H9 (cell line): ENCODE measurements at regions not wholly inside any gene's neighbourhood (a gene's known extent, or its start where the extent isn't known, plus 50 kb on each side); places are given as distances from the start of the nearest gene placed in this dataset.

Experiments used
- DNase-seq: peaks from one replicate; pipeline ENCODE4 v3.0.0-alpha.2; 2017
- H2AFZ ChIP-seq: one replicate; pipeline ENCODE4 v1.6.1; 2013; ENCODE audit warnings: mild to moderate bottlenecking, low read length, control low read depth, moderate library complexity
- H2AK5ac ChIP-seq: 2 replicates; pipeline ENCODE4 v1.6.1; 2013; ENCODE audit warnings: low read length, control low read depth, mixed read lengths; ENCODE audit not compliant: insufficient read length
- H2BK120ac ChIP-seq: one replicate; pipeline ENCODE4 v1.6.1; 2013; ENCODE audit warnings: low read depth, mild to moderate bottlenecking, low read length, control low read depth, inconsistent platforms; ENCODE audit not compliant: poor library complexity, severe bottlenecking
- H2BK12ac ChIP-seq: 2 replicates; pipeline ENCODE4 v1.6.1; 2013; ENCODE audit warnings: low read length, control low read depth, mixed read lengths, low read depth; ENCODE audit not compliant: insufficient read length
- H2BK15ac ChIP-seq: 2 replicates; pipeline ENCODE4 v1.6.1; 2013; ENCODE audit warnings: low read depth, low read length, control low read depth
- H2BK20ac ChIP-seq: one replicate; pipeline ENCODE4 v1.6.1; 2013; ENCODE audit warnings: low read depth, mild to moderate bottlenecking, low read length, control low read depth, inconsistent platforms; ENCODE audit not compliant: poor library complexity, severe bottlenecking
- H2BK5ac ChIP-seq: 2 replicates; pipeline ENCODE4 v1.6.1; 2013; ENCODE audit warnings: low read length, control low read depth, mixed read lengths; ENCODE audit not compliant: insufficient read length
- H3K14ac ChIP-seq: 2 replicates; pipeline ENCODE4 v1.6.1; 2013; ENCODE audit warnings: low read length, control low read depth; ENCODE audit not compliant: insufficient read depth
- H3K18ac ChIP-seq: 2 replicates; pipeline ENCODE4 v1.6.1; 2013; ENCODE audit warnings: low read depth, mild to moderate bottlenecking, mixed read lengths, low read length, control low read depth; ENCODE audit not compliant: insufficient read length
- H3K23ac ChIP-seq: 2 replicates; pipeline ENCODE4 v1.6.1; 2013; ENCODE audit warnings: low read length, control low read depth, mixed read lengths, low read depth; ENCODE audit not compliant: insufficient read length
- H3K23me2 ChIP-seq: 2 replicates; pipeline ENCODE4 v1.6.1; 2013; ENCODE audit warnings: low read depth, mild to moderate bottlenecking, mixed read lengths, low read length, control low read depth; ENCODE audit not compliant: insufficient read length, poor library complexity, severe bottlenecking
- H3K27ac ChIP-seq: 2 replicates; pipeline ENCODE4 v1.5.1; 2013; ENCODE audit warnings: low read length, control low read depth, mixed read lengths, low read depth; ENCODE audit not compliant: insufficient read length
- H3K27me3 ChIP-seq: 2 replicates; pipeline ENCODE4 v1.6.1; 2013; ENCODE audit warnings: low read length, control low read depth, inconsistent platforms; ENCODE audit not compliant: insufficient read depth
- H3K4ac ChIP-seq: 2 replicates; pipeline ENCODE4 v1.6.1; 2013; ENCODE audit warnings: low read depth, mild to moderate bottlenecking, control low read depth, inconsistent platforms, low read length, moderate library complexity
- H3K4me1 ChIP-seq: 2 replicates; pipeline ENCODE4 v1.6.1; 2013; ENCODE audit warnings: low read length, control low read depth, inconsistent platforms; ENCODE audit not compliant: insufficient read depth
- H3K4me2 ChIP-seq: 2 replicates; pipeline ENCODE4 v1.6.1; 2013; ENCODE audit warnings: low read length, control low read depth, mixed read lengths; ENCODE audit not compliant: insufficient read length, insufficient read depth
- H3K56ac ChIP-seq: 2 replicates; pipeline ENCODE4 v1.6.1; 2013; ENCODE audit warnings: low read depth, mild to moderate bottlenecking, mixed read lengths, low read length, control low read depth; ENCODE audit not compliant: insufficient read length
- H3K79me1 ChIP-seq: 2 replicates; pipeline ENCODE4 v1.6.1; 2013; ENCODE audit warnings: low read depth, mild to moderate bottlenecking, moderate library complexity, low read length, control low read depth, inconsistent platforms; ENCODE audit not compliant: insufficient read depth, poor library complexity, severe bottlenecking
- H3K79me2 ChIP-seq: 2 replicates; pipeline ENCODE4 v1.6.1; 2013; ENCODE audit warnings: low read length, control low read depth, inconsistent platforms; ENCODE audit not compliant: insufficient read depth
- H3K9ac ChIP-seq: 2 replicates; pipeline ENCODE4 v1.6.1; 2013; ENCODE audit warnings: low read length, control low read depth, mixed read lengths; ENCODE audit not compliant: insufficient read length; ENCODE audit errors: extremely low read depth
- H3K9me3 ChIP-seq: one replicate; pipeline ENCODE4 v1.6.1; 2013; ENCODE audit warnings: low read depth, low read length, inconsistent platforms; ENCODE audit not compliant: control insufficient read depth
- H3T11ph ChIP-seq: one replicate; pipeline ENCODE4 v1.6.1; 2013; ENCODE audit warnings: mild to moderate bottlenecking, low read length, control low read depth, inconsistent platforms
- H4K20me1 ChIP-seq: one replicate; pipeline ENCODE4 v1.6.1; 2013; ENCODE audit not compliant: control insufficient read depth, insufficient read length, insufficient read depth
- H4K5ac ChIP-seq: 2 replicates; pipeline ENCODE4 v1.6.1; 2013; ENCODE audit warnings: low read depth, mild to moderate bottlenecking, mixed read lengths, low read length, control low read depth; ENCODE audit not compliant: insufficient read length
- H4K8ac ChIP-seq: replicated peaks from 2 replicates; pipeline ENCODE4 v1.6.1; 2013; ENCODE audit warnings: low read length, control low read depth, mixed read lengths, low read depth; ENCODE audit not compliant: insufficient read length
- H4K91ac ChIP-seq: 2 replicates; pipeline ENCODE4 v1.6.1; 2013; ENCODE audit warnings: low read depth, mild to moderate bottlenecking, moderate library complexity, mixed read lengths, low read length, control low read depth; ENCODE audit not compliant: insufficient read length
- H3K27ac Mint-ChIP-seq, 3 experiments: 2 replicates in 2 of 3; 3 replicates in 1 of 3; pipeline ENCODE4 v1.8.0; 2020 to 2021; ENCODE audit warnings: mixed read lengths in 3 of 3, mild to moderate bottlenecking in 1 of 3, moderate library complexity in 1 of 3
- H3K27me3 Mint-ChIP-seq: 2 replicates; pipeline ENCODE4 v1.8.0; 2021; ENCODE audit warnings: low read depth, mild to moderate bottlenecking, moderate library complexity, mixed read lengths
- H3K36me3 Mint-ChIP-seq, 3 experiments: 2 replicates in 2 of 3; 3 replicates in 1 of 3; pipeline ENCODE4 v1.8.0; 2020 to 2021; ENCODE audit warnings: low read depth in 3 of 3, mixed read lengths in 3 of 3; ENCODE audit not compliant: insufficient read depth in 1 of 3
- H3K4me1 Mint-ChIP-seq, 2 experiments: 2 replicates each; pipeline ENCODE4 v1.8.0; 2020; ENCODE audit warnings: mixed read lengths in 2 of 2
- H3K4me3 Mint-ChIP-seq, 2 experiments: 2 replicates in 1 of 2; 3 replicates in 1 of 2; pipeline ENCODE4 v1.8.0; 2020 to 2021; ENCODE audit warnings: mild to moderate bottlenecking in 2 of 2, mixed read lengths in 2 of 2, moderate library complexity in 1 of 2
- H3K9me3 Mint-ChIP-seq, 2 experiments: 2 replicates in 1 of 2; 3 replicates in 1 of 2; pipeline ENCODE4 v1.8.0; 2020; ENCODE audit warnings: mild to moderate bottlenecking in 2 of 2, mixed read lengths in 2 of 2, moderate library complexity in 1 of 2
- WGBS: extraction: QIAGEN DNeasy Blood & Tissue Kit; methylation state at CpG from one replicate; pipeline ENCODE4 v1.1.7; 2013; ENCODE audit warnings: missing lambda C conversion rate, low lambda C conversion rate, mixed read lengths; ENCODE audit not compliant: insufficient read length; ENCODE audit errors: extremely low coverage; 5-methylcytosine and 5-hydroxymethylcytosine counted together
- TF ChIP-seq, protein P1 (sequence below): fragments of 200-600 bp; sonication (generic); conservative IDR thresholded peaks from 3 replicates; pipeline ENCODE4 v1.8.0; 2021; ENCODE audit warnings: antibody characterized with exemption, mild to moderate bottlenecking

DNA sequence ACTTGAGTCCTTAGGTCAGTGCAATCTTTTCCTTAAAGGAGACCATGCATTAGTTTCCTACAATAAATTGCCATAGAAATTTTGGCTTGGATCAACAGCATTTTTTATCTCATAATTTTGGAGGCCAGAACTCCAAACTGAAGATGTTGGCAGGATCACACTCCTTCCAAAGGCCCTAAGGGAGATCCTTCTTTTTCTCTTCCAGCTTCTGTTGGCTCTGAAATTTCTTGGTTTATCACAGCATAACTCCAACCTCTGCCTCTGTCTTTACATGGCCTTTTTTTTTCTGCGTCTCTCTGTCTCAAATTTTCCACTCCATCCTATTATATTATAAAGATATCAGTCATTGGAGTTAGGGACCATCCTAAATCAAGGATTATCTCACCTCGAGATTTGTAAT, 282.2 kb downstream of the STIM2 start:
- Histone ChIP-seq H3K4me2 (no peak overlapping the region), H2BK5ac (no peak overlapping the region), H3K27me3 (no peaks in the 10 kb centered on the region), H3K14ac (no peak overlapping the region), H3K56ac (no peak overlapping the region), H2AFZ (no peak overlapping the region), H3K23me2 (no peaks in the 10 kb centered on the region), H2AK5ac (no peak overlapping the region), H4K5ac (no peak overlapping the region), H3K4me1 (peaks cover 6% of the 10 kb centered on the region), H3K9me3 (no peaks in the 10 kb centered on the region), H4K8ac (no peak overlapping the region), H2BK15ac (no peak overlapping the region), H3K79me1 (no peaks in the 10 kb centered on the region), H3K23ac (no peak overlapping the region), H3K9ac (no peak overlapping the region), H3K27ac (no peak overlapping the region), H2BK12ac (no peak overlapping the region), H3K79me2 (no peaks in the 10 kb centered on the region), H3K18ac (no peak overlapping the region), H2BK120ac (no peak overlapping the region), H4K91ac (no peak overlapping the region), H4K20me1 (no peaks in the 10 kb centered on the region), H3T11ph (no peak overlapping the region), H3K4ac (no peak overlapping the region), H2BK20ac (no peak overlapping the region)
- Mint-ChIP-seq H3K9me3 (peaks cover 25 to 27% of the 10 kb centered on the region in 2 experiments), H3K27me3 (no peaks in the 10 kb centered on the region; the same call in 1 of the 2 replicates), H3K4me3 (no peak overlapping the region), H3K4me1 (peaks cover 11 to 24% of the 10 kb centered on the region in 2 experiments), H3K36me3 (peaks cover 7 to 30% (median 26%) of the 10 kb centered on the region in 3 experiments), H3K27ac (peak overlapping the region in 1 of 3 experiments; percentile 53; a peak in 1 of 7 replicates)
- no CpG with 5 or more reads among the region's 2 CpGs for WGBS
- DNase-seq = no peak
- TF ChIP-seq, protein P1, sequence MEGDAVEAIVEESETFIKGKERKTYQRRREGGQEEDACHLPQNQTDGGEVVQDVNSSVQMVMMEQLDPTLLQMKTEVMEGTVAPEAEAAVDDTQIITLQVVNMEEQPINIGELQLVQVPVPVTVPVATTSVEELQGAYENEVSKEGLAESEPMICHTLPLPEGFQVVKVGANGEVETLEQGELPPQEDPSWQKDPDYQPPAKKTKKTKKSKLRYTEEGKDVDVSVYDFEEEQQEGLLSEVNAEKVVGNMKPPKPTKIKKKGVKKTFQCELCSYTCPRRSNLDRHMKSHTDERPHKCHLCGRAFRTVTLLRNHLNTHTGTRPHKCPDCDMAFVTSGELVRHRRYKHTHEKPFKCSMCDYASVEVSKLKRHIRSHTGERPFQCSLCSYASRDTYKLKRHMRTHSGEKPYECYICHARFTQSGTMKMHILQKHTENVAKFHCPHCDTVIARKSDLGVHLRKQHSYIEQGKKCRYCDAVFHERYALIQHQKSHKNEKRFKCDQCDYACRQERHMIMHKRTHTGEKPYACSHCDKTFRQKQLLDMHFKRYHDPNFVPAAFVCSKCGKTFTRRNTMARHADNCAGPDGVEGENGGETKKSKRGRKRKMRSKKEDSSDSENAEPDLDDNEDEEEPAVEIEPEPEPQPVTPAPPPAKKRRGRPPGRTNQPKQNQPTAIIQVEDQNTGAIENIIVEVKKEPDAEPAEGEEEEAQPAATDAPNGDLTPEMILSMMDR = no peak
